Mesenchymal stem cell (in vitro differentiated cells and primary cell): ENCODE measurements at regions not wholly inside any gene's neighbourhood (a gene's known extent, or its start where the extent isn't known, plus 50 kb on each side); places are given as distances from the start of the nearest gene placed in this dataset.

Experiments used
- DNase-seq: peaks from one replicate; pipeline ENCODE4 v3.0.0-alpha.2; 2013
- H2AFZ ChIP-seq: one replicate; pipeline ENCODE4 v1.6.1; 2013; ENCODE audit warnings: low read depth, mild to moderate bottlenecking, control low read depth, inconsistent platforms, low read length, moderate library complexity
- H2AK5ac ChIP-seq: 2 replicates; pipeline ENCODE4 v1.6.1; 2013; ENCODE audit warnings: low read length, moderate library complexity, mild to moderate bottlenecking, inconsistent platforms; ENCODE audit not compliant: severe bottlenecking
- H2BK120ac ChIP-seq: one replicate; pipeline ENCODE4 v1.6.1; 2013; ENCODE audit warnings: low read depth, mild to moderate bottlenecking, inconsistent platforms, low read length, moderate library complexity
- H2BK12ac ChIP-seq, 2 experiments: one replicate each; pipeline ENCODE4 v1.6.1; 2013; ENCODE audit warnings: inconsistent platforms in 2 of 2, low read length in 2 of 2, mild to moderate bottlenecking in 2 of 2, moderate library complexity in 2 of 2, control low read depth in 1 of 2
- H2BK15ac ChIP-seq: one replicate; pipeline ENCODE4 v1.6.1; 2013; ENCODE audit warnings: mild to moderate bottlenecking, low read depth, inconsistent platforms; ENCODE audit not compliant: poor library complexity, severe bottlenecking
- H2BK5ac ChIP-seq: 2 replicates; pipeline ENCODE4 v1.6.1; 2013; ENCODE audit warnings: low read depth, mild to moderate bottlenecking, low read length, control low read depth, inconsistent platforms; ENCODE audit not compliant: poor library complexity, severe bottlenecking
- H3K14ac ChIP-seq, 2 experiments: one replicate each; pipeline ENCODE4 v1.6.1; 2013; ENCODE audit warnings: inconsistent platforms in 2 of 2, low read length in 2 of 2, control low read depth in 1 of 2, mild to moderate bottlenecking in 1 of 2, moderate library complexity in 1 of 2
- H3K18ac ChIP-seq, 2 experiments: one replicate each; pipeline ENCODE4 v1.6.1; 2013; ENCODE audit warnings: inconsistent platforms in 2 of 2, low read length in 2 of 2, control low read depth in 1 of 2, low read depth in 1 of 2, mild to moderate bottlenecking in 1 of 2
- H3K23ac ChIP-seq, 2 experiments: one replicate each; pipeline ENCODE4 v1.6.1; 2013; ENCODE audit warnings: inconsistent platforms in 2 of 2, low read length in 2 of 2, mild to moderate bottlenecking in 2 of 2, moderate library complexity in 2 of 2, control low read depth in 1 of 2
- H3K27ac ChIP-seq: 2 replicates; pipeline ENCODE4 v1.5.1; 2013; ENCODE audit warnings: mild to moderate bottlenecking, moderate library complexity, low read length, control low read depth, inconsistent platforms; ENCODE audit not compliant: poor library complexity, severe bottlenecking
- H3K27me3 ChIP-seq, 2 experiments: 2 replicates each; pipeline versions ENCODE4 v1.6.1 to v1.7.0; 2013; ENCODE audit warnings: low read length in 2 of 2, mild to moderate bottlenecking in 2 of 2, moderate library complexity in 2 of 2, control low read depth in 1 of 2, inconsistent platforms in 1 of 2; ENCODE audit not compliant: control insufficient read depth in 1 of 2, insufficient read depth in 1 of 2
- H3K36me3 ChIP-seq, 2 experiments: 2 replicates each; pipeline versions ENCODE4 v1.6.1 to v1.7.0; 2013; ENCODE audit warnings: low read length in 2 of 2, control low read depth in 1 of 2, inconsistent platforms in 1 of 2, low read depth in 1 of 2, mild to moderate bottlenecking in 1 of 2; ENCODE audit not compliant: insufficient read depth in 2 of 2, control insufficient read depth in 1 of 2
- H3K4ac ChIP-seq, 2 experiments: one replicate each; pipeline ENCODE4 v1.6.1; 2013; ENCODE audit warnings: inconsistent platforms in 2 of 2, low read length in 2 of 2, mild to moderate bottlenecking in 2 of 2, moderate library complexity in 2 of 2, control low read depth in 1 of 2, low read depth in 1 of 2
- H3K4me1 ChIP-seq: 2 replicates; pipeline ENCODE4 v1.6.1; 2013; ENCODE audit warnings: low read depth, low read length, control low read depth; ENCODE audit not compliant: control insufficient read depth, insufficient read depth
- H3K4me2 ChIP-seq: 2 replicates; pipeline ENCODE4 v1.6.1; 2013; ENCODE audit warnings: low read length, mild to moderate bottlenecking, inconsistent platforms; ENCODE audit not compliant: poor library complexity, severe bottlenecking
- H3K4me3 ChIP-seq, 2 experiments: 2 replicates each; pipeline versions ENCODE4 v1.5.1 to v1.7.0; 2013; ENCODE audit warnings: low read length in 2 of 2, mild to moderate bottlenecking in 2 of 2, control low read depth in 1 of 2, low read depth in 1 of 2; ENCODE audit not compliant: insufficient read depth in 1 of 2
- H3K79me1 ChIP-seq: replicated peaks from 2 replicates; pipeline ENCODE4 v1.6.1; 2013; ENCODE audit warnings: mild to moderate bottlenecking, control low read depth, low read length, inconsistent platforms; ENCODE audit not compliant: poor library complexity, severe bottlenecking
- H3K9ac ChIP-seq: 2 replicates; pipeline ENCODE4 v1.7.0; 2013; ENCODE audit warnings: mild to moderate bottlenecking, low read length, moderate library complexity
- H3K9me3 ChIP-seq: 2 replicates; pipeline ENCODE4 v1.7.0; 2013; ENCODE audit warnings: mild to moderate bottlenecking, low read length; ENCODE audit not compliant: control insufficient read depth
- H4K8ac ChIP-seq: one replicate; pipeline ENCODE4 v1.6.1; 2013; ENCODE audit warnings: inconsistent platforms, mild to moderate bottlenecking, low read length, moderate library complexity
- H4K91ac ChIP-seq: one replicate; pipeline ENCODE4 v1.6.1; 2013; ENCODE audit warnings: mild to moderate bottlenecking, low read length, inconsistent platforms
- WGBS: methylation state at CpG from one replicate; pipeline ENCODE4 v1.1.7; 2013; ENCODE audit warnings: mixed read lengths; 5-methylcytosine and 5-hydroxymethylcytosine counted together

DNA sequence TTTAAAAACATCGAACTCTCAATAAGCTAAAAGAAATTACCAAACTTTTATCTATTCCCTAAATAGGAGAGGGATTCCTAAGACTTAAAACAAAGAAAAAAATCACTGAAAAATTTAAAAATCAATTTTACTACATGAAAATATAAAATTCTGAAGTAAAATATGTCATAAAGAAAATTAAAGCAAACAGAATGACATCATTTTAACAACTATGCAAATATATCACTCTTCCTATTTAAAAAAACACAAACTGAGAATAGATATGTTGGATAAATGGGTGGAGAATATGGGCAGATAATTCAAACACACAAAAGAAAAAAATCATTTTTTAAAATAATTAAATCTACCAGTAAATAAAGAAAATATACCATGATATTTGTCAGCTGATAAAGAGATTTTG, 510.0 kb downstream of the BCL11B start:
- H3K23ac ChIP-seq = no peak overlapping the region
- no peak for DNase-seq
- H3K18ac ChIP-seq = no peak overlapping the region
- H3K4me2 ChIP-seq = no peak overlapping the region
- H3K79me1 ChIP-seq = no peaks in the 10 kb centered on the region
- H4K91ac ChIP-seq = no peak overlapping the region
- H3K14ac ChIP-seq = no peak overlapping the region
- H3K9me3 ChIP-seq = peaks cover 50% of the 10 kb centered on the region
- no peaks in the 10 kb centered on the region for H3K36me3 ChIP-seq
- no peak overlapping the region for H2BK120ac ChIP-seq
- no peak overlapping the region for H3K27ac ChIP-seq
- H4K8ac ChIP-seq = no peak overlapping the region
- no peak overlapping the region for H2BK5ac ChIP-seq
- H2AK5ac ChIP-seq = no peak overlapping the region
- no peak overlapping the region for H2BK12ac ChIP-seq
- no peak overlapping the region for H2AFZ ChIP-seq
- no peak overlapping the region for H3K4ac ChIP-seq
- H3K9ac ChIP-seq = no peak overlapping the region
- H2BK15ac ChIP-seq = no peak overlapping the region
- H3K4me3 ChIP-seq = no peak overlapping the region
- no peaks in the 10 kb centered on the region for H3K4me1 ChIP-seq
- H3K27me3 ChIP-seq = no peaks in the 10 kb centered on the region
- no CpG with 5 or more reads among the region's 1 CpG for WGBS

DNA sequence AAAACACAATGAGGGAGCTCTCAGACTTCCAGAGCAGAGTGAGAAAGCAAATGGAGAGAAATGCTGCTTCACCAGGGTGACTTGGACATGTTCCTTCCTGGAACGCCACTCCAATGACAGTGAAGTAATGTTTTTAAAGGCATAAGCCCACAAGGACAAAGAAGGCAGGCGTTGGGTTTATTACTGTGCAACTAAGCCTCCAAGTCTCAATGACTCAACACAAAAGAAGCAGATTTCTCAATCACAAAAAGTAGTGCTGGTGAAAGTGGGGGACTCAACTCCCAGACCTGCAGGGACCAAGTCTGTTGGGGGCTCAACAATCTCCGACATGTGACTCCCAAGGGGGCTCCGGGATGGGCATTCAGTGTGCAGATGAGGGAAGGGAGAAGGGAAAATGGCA, 505.2 kb downstream of the BCL11B start:
- Histone ChIP-seq H2AK5ac (no peak overlapping the region), H3K23ac (no peak overlapping the region), H3K79me1 (no peaks in the 10 kb centered on the region), H3K4ac (no peak overlapping the region), H4K91ac (no peak overlapping the region), H2BK120ac (no peak overlapping the region), H3K9ac (no peak overlapping the region), H3K18ac (no peak overlapping the region), H3K4me3 (no peak overlapping the region), H3K9me3 (peaks cover 38% of the 10 kb centered on the region), H3K4me2 (no peak overlapping the region), H3K14ac (no peak overlapping the region), H2BK5ac (no peak overlapping the region), H3K27me3 (no peaks in the 10 kb centered on the region), H2BK15ac (no peak overlapping the region), H2AFZ (no peak overlapping the region), H2BK12ac (no peak overlapping the region), H4K8ac (no peak overlapping the region), H3K27ac (no peak overlapping the region), H3K4me1 (no peaks in the 10 kb centered on the region), H3K36me3 (no peaks in the 10 kb centered on the region)
- 52% methylated on average over 4 of the region's 4 CpGs for WGBS
- no peak for DNase-seq

- H3K4me3 ChIP-seq = no peak overlapping the region
Observed at GRCh38 chr14:98769326-98769725, 502.7 kb downstream of the BCL11B start.

GRCh38 chr14:98770151-98770550, 501.8 kb downstream of the BCL11B start:
- H4K8ac ChIP-seq = no peak overlapping the region
- no peak overlapping the region for H3K14ac ChIP-seq

More at GRCh38 chr14:98769326-98769725, 502.7 kb downstream of the BCL11B start:
- H3K9me3 ChIP-seq = peaks cover 19% of the 10 kb centered on the region
- no peaks in the 10 kb centered on the region for H3K36me3 ChIP-seq
- no peak overlapping the region for H3K9ac ChIP-seq
- no peak overlapping the region for H3K23ac ChIP-seq
- no peak overlapping the region for H2AK5ac ChIP-seq
- no peak overlapping the region for H3K18ac ChIP-seq
- no peak overlapping the region for H2BK120ac ChIP-seq
- H3K27me3 ChIP-seq = no peaks in the 10 kb centered on the region
- no peak overlapping the region for H3K4ac ChIP-seq
- peak overlapping the region; percentile 27 for H4K91ac ChIP-seq
- DNase-seq = no peak
- H2BK15ac ChIP-seq = no peak overlapping the region
- H2BK12ac ChIP-seq = no peak overlapping the region
- H3K27ac ChIP-seq = no peak overlapping the region
- H2BK5ac ChIP-seq = no peak overlapping the region
- no peak overlapping the region for H2AFZ ChIP-seq
- H3K14ac ChIP-seq = no peak overlapping the region
- no peaks in the 10 kb centered on the region for H3K79me1 ChIP-seq
- H3K4me1 ChIP-seq = no peaks in the 10 kb centered on the region
- 79% methylated on average over 10 of the region's 10 CpGs for WGBS
- no peak overlapping the region for H4K8ac ChIP-seq
- H3K4me2 ChIP-seq = no peak overlapping the region

More at GRCh38 chr14:98770151-98770550, 501.8 kb downstream of the BCL11B start:
- no peak overlapping the region for H3K18ac ChIP-seq
- 75% methylated on average over 2 of the region's 3 CpGs for WGBS
- H3K36me3 ChIP-seq = no peaks in the 10 kb centered on the region
- H2BK15ac ChIP-seq = no peak overlapping the region
- DNase-seq = no peak
- no peak overlapping the region for H3K4me3 ChIP-seq
- no peak overlapping the region for H2AFZ ChIP-seq
- H3K4ac ChIP-seq = no peak overlapping the region
- H3K27me3 ChIP-seq = no peaks in the 10 kb centered on the region
- no peak overlapping the region for H2AK5ac ChIP-seq
- H3K23ac ChIP-seq = no peak overlapping the region
- no peak overlapping the region for H3K4me2 ChIP-seq
- H3K4me1 ChIP-seq = no peaks in the 10 kb centered on the region
- no peak overlapping the region for H2BK120ac ChIP-seq
- no peak overlapping the region for H4K91ac ChIP-seq
- no peaks in the 10 kb centered on the region for H3K79me1 ChIP-seq
- H3K27ac ChIP-seq = no peak overlapping the region
- no peak overlapping the region for H3K9ac ChIP-seq
- no peak overlapping the region for H2BK12ac ChIP-seq
- no peak overlapping the region for H2BK5ac ChIP-seq
- H3K9me3 ChIP-seq = peaks cover 16% of the 10 kb centered on the region
